GM19397 (cell line): ENCODE measurements at regions not wholly inside any gene's neighbourhood (a gene's known extent, or its start where the extent isn't known, plus 50 kb on each side); places are given as distances from the start of the nearest gene placed in this dataset.

Experiments used
- ATAC-seq: cut with Tn5 transposase; IDR thresholded peaks from one replicate; pipeline ENCODE4 v1.9.1; 2021; ENCODE audit warnings: mild to moderate bottlenecking, moderate library complexity; ENCODE audit not compliant: unreplicated experiment

DNA sequence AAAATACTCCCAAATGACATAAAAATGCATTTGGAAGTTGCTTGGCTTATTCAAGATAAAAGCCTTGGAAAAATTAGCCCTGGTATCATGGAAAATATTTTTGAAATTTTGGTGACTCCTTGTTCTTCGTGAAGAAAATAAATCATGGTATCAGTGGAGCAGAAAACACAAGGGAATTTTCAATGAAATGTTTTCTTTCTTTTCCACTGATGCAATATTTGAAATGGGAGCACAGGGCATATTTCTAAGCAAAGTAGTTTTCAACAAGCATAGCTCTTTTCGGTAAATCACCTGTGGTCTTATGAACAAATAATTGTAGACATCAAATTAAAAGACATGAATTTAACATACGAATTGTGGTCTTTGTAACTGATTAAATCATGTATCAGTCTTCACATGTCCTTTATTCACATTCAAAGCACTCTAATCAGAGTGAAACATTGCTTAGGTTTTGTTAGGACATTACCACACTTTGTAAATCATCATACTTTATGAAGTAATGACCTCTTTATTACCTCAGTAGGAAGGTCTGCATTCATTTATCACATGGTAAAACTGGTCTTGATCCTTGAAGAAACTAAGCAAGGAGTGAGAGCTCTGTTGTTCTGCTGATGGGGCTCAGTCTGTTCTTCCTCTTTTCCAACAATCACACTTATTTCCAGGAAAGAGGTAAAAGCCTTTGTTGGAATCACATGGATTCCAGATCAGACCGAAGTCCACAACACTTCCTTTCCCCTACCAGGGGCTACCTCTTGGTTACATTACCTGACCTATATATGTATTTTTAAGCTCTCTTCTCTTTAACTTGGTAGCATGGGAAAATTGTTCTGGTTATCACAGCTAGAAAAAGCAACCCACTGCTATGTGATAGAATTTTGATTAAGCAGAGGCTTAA is 413.5 kb upstream of the THBS1 start:
- ATAC-seq: no peak

DNA sequence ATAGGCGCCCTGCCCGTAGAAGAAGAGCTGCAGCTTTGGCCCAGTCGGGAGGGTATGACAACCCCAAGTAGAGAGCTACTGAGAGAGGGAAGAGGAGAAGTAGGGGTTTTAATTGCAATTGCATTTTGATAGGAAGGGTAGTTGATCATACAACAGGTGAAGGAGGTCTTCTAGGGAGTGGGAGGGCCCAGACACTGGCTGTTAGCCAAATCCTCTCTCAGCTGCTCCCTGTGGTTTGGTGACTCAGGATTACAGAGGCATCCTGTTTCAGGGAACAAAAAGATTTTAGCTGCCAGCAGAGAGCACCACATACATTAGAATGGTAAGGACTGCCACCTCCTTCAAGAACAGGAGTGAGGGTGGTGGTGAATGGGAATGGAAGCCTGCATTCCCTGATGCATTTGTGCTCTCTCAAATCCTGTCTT is 408.9 kb upstream of the THBS1 start:
- ATAC-seq: no peak

DNA sequence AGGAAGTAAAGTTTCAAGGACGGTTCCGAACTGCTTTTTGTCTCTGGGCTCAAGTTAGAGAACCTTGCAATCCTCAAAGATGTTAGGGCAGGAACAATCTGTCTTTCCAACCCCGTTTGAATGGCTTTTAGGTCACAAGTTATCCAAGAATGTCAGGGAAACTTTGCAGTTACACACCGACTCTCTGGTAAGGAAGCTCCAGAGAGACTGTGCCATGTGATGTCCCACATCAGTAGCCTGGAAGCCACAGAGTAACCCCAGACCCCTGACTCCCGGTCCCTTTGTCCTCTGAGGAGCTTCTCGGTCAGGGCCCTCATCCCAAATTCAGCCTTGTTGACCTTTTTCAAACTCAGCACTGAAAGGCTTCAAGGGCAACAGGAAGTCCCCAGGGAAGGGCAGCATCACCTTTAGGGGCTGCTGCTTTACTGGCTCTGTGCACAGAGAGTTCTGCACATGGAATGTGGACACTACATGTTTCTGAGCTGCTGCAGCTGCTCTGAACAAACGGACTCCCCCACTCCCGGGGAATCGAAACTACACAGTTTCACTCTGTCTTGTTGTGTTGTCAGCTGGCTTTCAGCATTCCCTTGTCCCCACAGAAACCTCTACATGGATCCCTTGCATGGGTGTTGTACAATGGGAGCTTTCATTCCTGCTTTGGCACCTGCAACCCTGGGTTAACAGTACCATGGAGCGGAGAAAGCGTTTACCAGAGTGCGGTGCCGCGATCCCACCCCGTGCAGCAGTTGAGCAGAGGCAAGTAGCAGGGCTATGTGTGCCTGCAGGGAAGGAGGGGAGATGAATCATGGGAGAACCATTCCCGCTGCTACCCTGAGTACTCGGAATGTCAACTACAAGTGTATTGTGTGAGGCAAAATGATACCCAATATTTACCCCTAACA is 408.2 kb upstream of the THBS1 start:
- ATAC-seq: no peak

DNA sequence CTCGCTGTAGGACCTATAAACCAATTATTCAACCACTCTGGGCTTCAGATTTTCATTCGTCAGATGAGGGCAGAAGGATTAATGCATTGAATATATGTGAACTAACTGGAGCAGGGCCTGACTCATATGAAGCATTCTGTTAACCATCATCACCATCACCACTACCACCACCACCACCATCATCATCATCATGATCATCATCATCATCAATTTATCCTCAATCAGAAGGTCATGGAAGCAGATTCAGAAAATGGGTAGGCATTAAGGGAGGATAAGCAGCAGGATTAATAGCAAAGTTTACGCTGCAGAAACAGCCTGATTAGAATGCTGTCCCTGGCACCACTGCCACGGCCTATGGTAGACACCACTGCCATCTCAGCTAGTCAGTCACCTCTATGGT is 407.5 kb upstream of the THBS1 start:
- ATAC-seq: no peak

DNA sequence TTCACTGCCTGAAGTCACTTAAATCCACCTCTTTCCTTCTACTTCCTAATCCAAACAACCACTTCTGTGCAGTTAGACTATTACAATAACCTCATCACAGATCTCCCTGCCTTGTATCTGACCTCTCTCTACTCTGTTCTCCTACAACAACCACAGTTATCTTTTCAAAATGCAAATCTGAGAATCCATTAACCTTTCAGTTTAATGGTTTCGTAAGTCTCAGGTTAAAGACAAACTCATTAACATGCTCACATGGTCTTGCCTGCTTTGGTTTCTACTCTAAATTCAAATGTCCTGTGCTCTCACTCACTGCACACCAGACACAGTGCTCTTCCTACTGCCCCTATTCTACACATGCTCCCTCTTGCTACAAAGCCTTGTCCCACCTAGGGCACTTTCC is 406.5 kb upstream of the THBS1 start:
- no peak for ATAC-seq

DNA sequence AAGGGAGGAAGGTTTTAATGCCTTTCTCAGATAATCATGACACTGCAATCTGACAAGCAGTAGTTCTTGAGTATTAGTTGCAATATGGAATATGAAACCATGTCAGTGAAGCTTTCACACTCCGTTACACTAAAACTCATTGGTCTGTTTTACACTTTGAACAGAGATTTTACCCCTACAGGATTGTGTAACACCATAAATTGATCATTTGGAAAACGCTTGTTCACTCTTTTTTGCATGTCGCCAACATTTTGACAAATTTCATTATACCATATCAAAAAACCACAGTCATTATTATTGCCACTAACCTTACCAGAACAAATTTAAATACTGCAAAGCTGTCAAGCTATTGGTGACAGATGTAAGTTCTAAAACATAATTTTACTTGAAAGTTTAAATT is 404.8 kb upstream of the THBS1 start:
- no peak for ATAC-seq

DNA sequence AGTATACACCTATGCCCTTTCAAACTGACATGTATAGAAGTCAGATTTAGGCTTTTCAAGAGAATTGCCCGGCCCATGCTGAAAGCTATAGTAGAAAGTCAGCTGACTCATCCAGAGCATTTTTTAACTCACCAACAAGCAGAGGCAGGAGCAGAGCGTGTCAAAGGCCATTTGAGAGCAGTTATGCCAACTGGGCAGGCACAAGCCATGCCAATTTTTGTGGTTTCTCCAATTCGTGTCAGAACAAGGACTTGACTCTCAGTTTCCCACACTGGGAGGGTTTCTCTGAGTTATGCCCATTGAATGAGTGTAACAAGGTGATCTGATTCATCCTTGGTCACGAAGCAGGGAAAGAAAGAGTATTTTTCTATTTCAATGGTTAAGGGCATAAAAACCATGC is 403.3 kb upstream of the THBS1 start:
- no peak for ATAC-seq

DNA sequence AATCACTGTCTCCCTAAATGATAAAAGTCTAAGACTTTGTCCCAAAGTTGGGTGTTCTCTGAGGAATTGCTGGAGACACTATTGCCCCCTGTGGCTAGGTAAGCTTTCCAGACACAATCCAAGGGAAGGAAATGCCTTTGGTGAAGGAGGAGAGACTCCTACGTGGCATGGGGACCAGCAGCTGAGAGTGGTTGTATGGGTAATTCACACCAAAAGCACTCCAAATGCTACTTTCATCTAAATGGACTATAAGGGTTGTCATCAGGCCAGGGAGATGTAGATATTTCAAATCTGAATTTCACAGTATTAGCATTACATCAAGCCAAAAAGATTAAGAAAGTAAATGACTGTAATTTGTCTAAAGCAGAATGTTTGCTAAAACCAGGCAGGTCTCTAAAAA is 400.8 kb upstream of the THBS1 start:
- no peak for ATAC-seq

DNA sequence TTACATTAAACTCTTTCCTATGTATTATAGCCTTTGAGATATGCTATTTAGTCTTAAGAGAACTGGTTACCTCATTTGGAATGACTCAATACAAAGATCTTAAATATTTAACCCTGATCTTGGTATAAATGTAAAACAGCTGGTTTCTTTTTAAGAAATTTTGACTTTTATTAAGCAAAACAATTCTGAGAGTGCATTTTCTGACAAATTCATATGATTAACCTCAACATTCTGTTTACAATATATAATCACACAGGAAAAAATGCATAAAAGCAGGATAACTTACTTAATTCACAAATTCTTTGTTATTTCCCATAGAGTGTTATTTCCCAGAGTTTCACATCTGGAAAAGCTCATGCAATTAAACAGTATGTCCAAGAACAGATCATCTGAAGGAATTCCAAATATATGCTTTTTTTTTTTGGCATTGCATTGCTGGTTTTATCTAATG is 400.4 kb upstream of the THBS1 start:
- no peak for ATAC-seq

DNA sequence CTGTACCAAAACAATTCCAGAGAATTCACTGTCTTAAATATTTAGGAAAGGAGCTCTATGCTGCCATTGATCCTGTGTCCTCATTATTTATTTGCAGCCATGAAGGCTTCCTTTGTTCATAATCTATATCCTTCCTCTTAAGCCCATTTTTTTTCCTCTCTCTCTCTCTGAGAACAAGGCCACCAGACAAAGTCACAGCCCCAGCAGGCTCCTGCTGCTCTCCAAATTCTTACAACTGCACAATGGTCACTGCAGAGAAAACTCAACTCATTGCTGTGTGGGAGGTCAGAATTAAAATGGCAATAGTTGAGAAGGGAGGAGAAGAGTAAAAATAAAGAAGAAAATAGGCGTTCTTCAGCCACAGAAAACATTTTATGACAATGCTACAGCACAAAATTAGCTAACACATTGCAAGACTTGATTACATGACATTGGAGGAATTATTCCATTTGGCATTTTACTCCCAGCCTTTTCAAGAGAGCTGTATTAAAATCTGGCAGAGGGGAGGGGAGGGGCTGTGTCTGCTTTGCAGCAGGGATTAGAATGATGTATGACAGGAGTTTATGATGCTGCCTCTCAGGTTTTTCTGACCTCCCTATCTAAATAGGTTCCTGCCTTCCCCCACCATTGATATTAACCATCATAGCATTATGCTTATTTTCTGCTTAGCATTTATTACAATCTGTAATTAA is 399.7 kb upstream of the THBS1 start:
- ATAC-seq: no peak

DNA sequence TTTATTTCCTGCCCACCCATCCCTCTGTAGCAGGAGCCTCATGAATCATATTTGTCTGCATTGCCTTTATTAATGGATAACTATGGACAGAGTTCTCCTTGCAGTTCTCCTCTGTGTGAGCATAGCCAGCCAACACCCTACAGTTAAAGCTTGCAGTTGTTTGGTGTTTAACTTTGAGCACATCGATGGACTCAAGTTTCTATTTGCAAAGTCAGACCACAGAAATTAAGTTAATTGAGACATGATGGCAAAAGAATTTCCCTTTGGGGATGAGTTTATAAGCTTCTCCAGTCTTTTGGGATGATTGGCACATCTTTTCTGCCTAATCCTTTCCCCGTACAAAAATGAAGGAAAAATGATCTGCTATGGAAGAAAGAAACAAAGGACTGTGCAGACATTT is 398.9 kb upstream of the THBS1 start:
- ATAC-seq: no peak

DNA sequence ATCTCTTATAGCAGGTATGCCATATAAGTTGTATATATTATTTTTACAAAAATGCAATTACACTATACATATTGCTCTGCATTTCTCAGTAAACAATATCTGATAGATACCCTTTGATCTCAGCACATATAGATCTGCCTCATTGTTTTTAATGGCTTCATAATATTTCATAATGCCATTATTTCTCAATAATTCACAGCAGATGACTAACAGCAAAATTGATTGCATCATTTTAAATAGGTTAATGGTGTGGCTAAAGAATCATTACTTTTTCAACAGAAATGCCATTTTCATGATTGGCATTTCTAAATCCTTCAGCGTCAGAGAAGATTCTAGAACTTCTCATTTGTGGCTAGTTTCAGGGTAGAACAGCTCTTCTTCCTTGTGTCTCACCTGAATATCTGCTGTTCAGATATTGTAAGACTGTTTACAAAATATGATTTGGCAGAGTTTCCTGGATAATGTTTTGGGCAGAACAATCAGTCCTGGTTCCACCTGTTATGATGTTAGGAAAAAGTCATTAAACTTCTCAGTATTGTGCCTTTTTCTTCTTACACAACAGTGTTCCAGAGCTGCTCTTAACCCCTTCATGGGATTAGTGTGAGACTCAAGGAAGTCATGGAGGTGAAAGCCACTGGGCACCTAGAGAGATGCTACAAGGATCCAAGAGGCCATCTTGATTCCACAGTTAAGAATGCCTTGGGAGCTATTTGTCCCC is 397.6 kb upstream of the THBS1 start:
- ATAC-seq: no peak

DNA sequence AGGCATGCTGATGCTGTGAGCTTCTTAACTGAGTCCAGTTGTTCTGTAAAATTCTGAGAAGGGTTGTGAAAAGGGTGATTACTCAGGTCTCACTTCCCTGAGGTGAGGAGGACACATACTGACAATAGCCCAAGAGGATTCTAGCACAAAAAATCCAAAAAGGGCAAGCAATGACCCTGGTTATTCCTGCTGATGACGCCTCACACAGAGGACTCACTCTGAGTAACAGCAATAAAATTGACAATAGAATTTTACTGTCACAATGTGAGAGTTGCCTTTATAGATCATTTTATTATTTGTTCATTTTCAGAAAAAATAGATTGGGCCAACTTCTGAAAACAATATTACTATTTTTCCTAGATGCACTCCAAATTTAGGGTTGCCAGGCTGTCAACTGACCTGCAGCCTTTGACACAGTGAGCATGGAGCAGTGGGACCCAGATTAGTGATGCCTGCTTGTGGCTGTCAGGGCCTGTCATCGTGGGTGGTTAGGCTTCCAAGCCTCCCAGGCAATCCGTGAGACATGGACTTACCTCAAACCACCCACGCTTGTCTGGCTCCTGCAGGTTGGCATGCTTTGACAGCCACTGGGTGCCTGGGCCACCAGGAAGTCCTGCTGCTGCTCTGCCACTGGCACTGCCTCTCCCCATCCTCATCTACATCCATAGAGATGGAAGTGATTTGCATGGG is 396.0 kb upstream of the THBS1 start:
- ATAC-seq: no peak

DNA sequence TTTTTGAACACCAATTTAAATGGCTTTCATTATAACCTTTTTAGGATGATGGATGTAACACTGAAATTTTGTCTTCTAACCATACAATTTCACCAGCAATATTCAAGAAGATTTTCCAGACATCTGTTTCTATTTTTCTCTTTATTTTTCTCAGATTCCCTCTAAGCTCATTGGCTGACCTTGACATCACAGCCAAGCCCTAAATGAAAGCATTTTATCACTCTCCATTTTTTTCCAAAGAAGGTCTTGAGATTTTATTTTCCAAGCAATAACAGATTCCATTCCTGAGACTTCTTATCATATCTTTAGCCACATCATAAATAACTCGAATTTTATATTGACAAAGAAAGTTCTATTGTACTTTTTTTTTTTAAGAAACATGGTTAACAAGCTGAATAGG is 392.6 kb upstream of the THBS1 start:
- ATAC-seq: no peak

DNA sequence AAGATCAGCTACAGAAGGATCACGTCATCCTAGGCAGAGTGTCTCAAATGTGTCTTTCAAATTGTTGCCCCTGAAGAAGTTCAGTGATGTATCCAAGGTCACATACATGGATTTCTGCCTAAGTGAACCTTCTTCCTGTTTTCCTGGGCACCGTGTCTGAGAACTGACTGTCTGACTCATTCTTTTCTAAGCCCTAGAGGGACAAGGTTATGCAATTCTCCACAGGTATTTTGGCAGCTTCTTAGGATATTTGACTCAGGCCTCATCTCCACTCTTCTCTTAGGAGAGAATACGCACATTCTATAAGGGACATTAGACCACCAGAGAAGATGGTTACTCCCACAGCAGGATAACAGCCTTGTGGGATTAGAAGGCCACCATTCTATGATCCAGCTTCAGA is 391.9 kb upstream of the THBS1 start:
- no peak for ATAC-seq

DNA sequence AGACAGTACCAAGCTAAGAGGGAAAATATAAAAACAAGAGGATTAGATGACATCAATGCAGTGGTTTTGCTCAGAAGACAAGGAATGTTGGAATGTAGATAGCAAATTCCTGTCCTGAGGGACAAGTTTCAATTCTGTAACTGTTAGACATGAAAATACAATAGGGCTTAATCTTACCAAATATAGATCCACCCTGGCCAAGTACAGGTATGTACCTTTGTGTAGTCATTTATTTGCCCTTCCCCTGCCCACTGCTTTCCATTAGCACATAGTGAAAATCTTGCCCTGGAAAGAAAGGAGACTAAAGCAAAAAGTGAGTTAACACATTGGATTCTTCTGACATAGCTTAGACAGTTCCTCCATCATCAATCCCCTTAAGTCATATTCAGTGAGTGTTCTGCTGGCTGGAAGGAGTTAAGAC is 389.0 kb upstream of the THBS1 start:
- ATAC-seq: no peak

DNA sequence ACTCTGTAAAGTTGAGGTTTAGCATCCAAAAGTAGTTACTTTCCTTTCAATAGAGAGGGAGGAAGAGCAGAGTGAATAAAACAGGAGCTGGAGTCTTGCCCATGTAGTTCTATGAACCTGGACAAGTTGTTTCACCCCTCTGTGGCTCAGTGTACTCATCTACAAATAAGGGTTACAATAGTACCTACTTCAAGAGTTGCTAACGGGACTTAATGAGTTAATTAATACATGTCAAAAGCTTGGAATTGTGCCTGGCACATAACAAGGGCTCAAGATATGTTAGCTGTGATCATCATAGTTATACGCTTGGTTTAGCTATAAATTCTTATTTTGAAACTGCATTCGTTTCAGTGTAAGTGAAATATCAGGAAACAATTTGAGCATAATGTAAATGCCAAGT is 388.5 kb upstream of the THBS1 start:
- no peak for ATAC-seq

DNA sequence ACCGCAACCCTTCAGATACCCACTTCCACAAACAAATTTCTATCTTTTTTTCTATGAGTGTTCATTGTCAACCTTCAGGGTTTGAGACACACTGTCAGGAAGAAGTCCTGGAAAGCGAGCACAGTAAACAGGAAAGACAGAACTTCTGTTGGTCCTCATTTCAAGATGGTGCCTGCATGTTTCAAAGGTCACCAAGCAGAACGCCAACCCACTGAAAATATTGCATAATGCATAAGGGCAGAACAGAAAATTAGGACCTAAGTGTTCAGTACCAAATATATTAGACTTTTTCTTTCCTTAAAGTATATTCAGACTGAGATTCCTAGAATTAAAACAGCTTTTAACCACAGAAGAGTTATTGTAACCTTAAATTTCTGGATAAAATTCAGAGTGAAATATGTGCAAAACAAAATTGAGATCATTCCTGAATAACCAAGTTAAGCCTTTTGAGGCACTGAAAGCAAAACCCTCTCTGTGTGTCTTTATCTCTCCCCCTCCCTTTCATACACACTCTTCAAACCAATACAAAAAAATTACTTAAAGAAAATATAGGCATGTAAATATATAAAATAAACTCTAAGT is 387.8 kb upstream of the THBS1 start:
- no peak for ATAC-seq

DNA sequence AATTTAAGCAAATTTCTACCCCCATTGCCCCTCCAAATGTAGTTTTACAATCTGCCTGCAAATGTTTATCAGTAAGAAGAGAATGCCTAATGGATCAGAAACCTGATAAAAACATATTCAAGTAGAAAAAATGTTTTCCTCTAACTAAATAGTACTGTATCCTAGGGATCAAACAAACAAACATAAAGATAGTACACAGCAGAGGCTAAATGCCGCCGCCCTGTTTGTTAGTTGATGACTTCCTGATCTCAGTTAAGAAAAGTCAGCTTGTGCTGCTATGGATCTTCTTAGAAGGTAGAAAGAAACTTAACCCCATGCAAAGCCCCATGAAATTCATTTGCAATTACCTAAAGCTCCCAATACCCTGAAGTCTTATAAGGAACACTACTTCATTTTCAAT is 387.3 kb upstream of the THBS1 start:
- ATAC-seq: no peak
